Endothelial cell of umbilical vein (primary cell): ENCODE measurements at regions not wholly inside any gene's neighbourhood (a gene's known extent, or its start where the extent isn't known, plus 50 kb on each side); places are given as distances from the start of the nearest gene placed in this dataset.

Experiments
- BruUV-seq: library from RNA; stranded (reverse); fragments of 400-500 nt; replicated peaks from 2 replicates; lab custom pipeline; 2021; lab: Mats Ljungman, UMichigan
- CTCF ChIA-PET: fragments of 300-600, 350-600 bp; sonication (Branson Sonifier 250); formaldehyde crosslinking; loops from one replicate; lab custom pipeline; 2021; ENCODE audit warnings: antibody characterized with exemption, inconsistent platforms; lab: Charles Lee
- POLR2A ChIA-PET: fragments of 300-600, 350-600 bp; sonication (Branson Sonifier 250); formaldehyde crosslinking; loops from one replicate; lab custom pipeline; 2021; ENCODE audit warnings: antibody characterized with exemption, inconsistent platforms; lab: Charles Lee
- DNase-seq: peaks from one replicate; pipeline ENCODE4 v3.0.0-alpha.2; 2011; ENCODE audit warnings: low read depth, low spot score
- FAIRE-seq: peaks from 2 replicates; lab custom pipeline; 2011; peaks lifted over from hg19 to GRCh38; lab: Jason Lieb, UNC
- H2AFZ ChIP-seq: 2 replicates; pipeline ENCODE4 v1.6.0; 2012; ENCODE audit warnings: low read depth, low read length, control low read depth, inconsistent platforms
- H3K27ac ChIP-seq: 2 replicates; pipeline ENCODE4 v1.5.1; 2011; ENCODE audit warnings: low read depth, mild to moderate bottlenecking, control low read depth, low read length, moderate library complexity; ENCODE audit not compliant: insufficient read depth
- H3K27me3 ChIP-seq, 2 experiments: 2 replicates each; pipeline versions ENCODE4 v1.6.0 to v1.6.1; 2011; ENCODE audit warnings: low read length in 2 of 2, mixed read lengths in 1 of 2; ENCODE audit not compliant: control insufficient read depth in 2 of 2, insufficient read depth in 2 of 2
- H3K36me3 ChIP-seq, 2 experiments: 2 replicates in 1 of 2; 3 replicates in 1 of 2; pipeline ENCODE4 v1.5.1; 2011; ENCODE audit warnings: low read length in 2 of 2, mild to moderate bottlenecking in 1 of 2, moderate library complexity in 1 of 2; ENCODE audit not compliant: control insufficient read depth in 2 of 2, insufficient read depth in 2 of 2; ENCODE audit errors: extremely low read depth in 1 of 2
- H3K4me1 ChIP-seq: 3 replicates; pipeline ENCODE4 v1.5.1; 2011; ENCODE audit warnings: mild to moderate bottlenecking, low read length; ENCODE audit not compliant: control insufficient read depth, insufficient read depth; ENCODE audit errors: extremely low read depth
- H3K4me2 ChIP-seq: 2 replicates; pipeline ENCODE4 v1.6.1; 2011; ENCODE audit warnings: low read length, control low read depth, mixed read lengths; ENCODE audit not compliant: insufficient read depth
- H3K4me3 ChIP-seq, 3 experiments: fragments of 200-600 bp in 1 of 3; sonication (generic), shearing (Covaris generic) in 1 of 3; replicated peaks in 1 of 3; 2 replicates each; pipeline ENCODE4 v1.5.1; 2011 to 2016; ENCODE audit warnings: control low read depth in 3 of 3, low read length in 3 of 3, mild to moderate bottlenecking in 2 of 3, inconsistent platforms in 1 of 3, low read depth in 1 of 3, moderate library complexity in 1 of 3; ENCODE audit not compliant: insufficient read depth in 1 of 3
- H3K79me2 ChIP-seq: 2 replicates; pipeline ENCODE4 v1.6.0; 2012; ENCODE audit warnings: low read length, inconsistent platforms; ENCODE audit not compliant: control insufficient read depth, insufficient read depth
- H3K9ac ChIP-seq: replicated peaks from 2 replicates; pipeline ENCODE3; 2011; ENCODE audit warnings: low read length, control low read depth; ENCODE audit not compliant: insufficient read depth; ENCODE audit errors: extremely low read depth
- H3K9me1 ChIP-seq: replicated peaks from 3 replicates; pipeline ENCODE4 v1.6.0; 2011; ENCODE audit warnings: mild to moderate bottlenecking, low read length; ENCODE audit not compliant: control insufficient read depth, insufficient read depth; ENCODE audit errors: extremely low read depth
- H3K9me3 ChIP-seq: replicated peaks from 2 replicates; pipeline ENCODE4 v1.5.1; 2012; ENCODE audit warnings: low read length, inconsistent platforms; ENCODE audit not compliant: control insufficient read depth, insufficient read depth
- H4K20me1 ChIP-seq: replicated peaks from 2 replicates; pipeline ENCODE3; 2011; ENCODE audit warnings: mild to moderate bottlenecking, low read length; ENCODE audit not compliant: control insufficient read depth, insufficient read depth; ENCODE audit errors: extremely low read depth
- EZH2 ChIP-seq: IDR thresholded peaks from 2 replicates; pipeline ENCODE4 v1.6.1; 2012; ENCODE audit warnings: borderline replicate concordance, low read depth, mild to moderate bottlenecking, moderate library complexity, low read length, inconsistent platforms; ENCODE audit not compliant: severe bottlenecking
- FOS ChIP-seq: IDR thresholded peaks from 2 replicates; pipeline ENCODE4 v1.6.1; 2011; ENCODE audit warnings: mild to moderate bottlenecking, low read length, moderate library complexity, borderline replicate concordance; ENCODE audit not compliant: insufficient read depth
- GATA2 ChIP-seq: IDR thresholded peaks from 2 replicates; pipeline ENCODE4 v1.7.0; 2011; ENCODE audit warnings: low read depth, mild to moderate bottlenecking, moderate library complexity, mixed read lengths, low read length; ENCODE audit not compliant: insufficient read length, insufficient read depth
- JUN ChIP-seq: IDR thresholded peaks from 2 replicates; pipeline ENCODE4 v1.6.1; 2011; ENCODE audit warnings: borderline replicate concordance, low read depth; ENCODE audit not compliant: insufficient read length, insufficient read depth
- MYC ChIP-seq: IDR thresholded peaks from one replicate; pipeline ENCODE4 v1.6.1; 2011; ENCODE audit warnings: mild to moderate bottlenecking, low read depth, low read length
- POLR2A ChIP-seq: IDR thresholded peaks from 2 replicates; pipeline ENCODE4 v1.6.1; 2012; ENCODE audit warnings: low read depth, mild to moderate bottlenecking, control low read depth, low read length
- POLR2AphosphoS5 ChIP-seq: IDR thresholded peaks from 2 replicates; pipeline ENCODE4 v1.6.1; 2012; ENCODE audit warnings: low read depth, mild to moderate bottlenecking, control low read depth, low read length, moderate library complexity; ENCODE audit not compliant: insufficient read depth
- dilution Hi-C: fragments of 300-500 bp; cut with MboI; formaldehyde crosslinking; loops from one replicate; pipeline ENCODE4 v1.15.0; 2019; ENCODE audit warnings: low sequenced_read_pairs; ENCODE audit not compliant: extremely low pct_ligation_motif_present
- intact Hi-C: fragments of 100-400 bp; cut with micrococcal nuclease; formaldehyde crosslinking; loops from one replicate; pipeline ENCODE4 v1.10.0; 2022
- TF ChIP-seq, protein P1 (sequence below), 2 donors: IDR thresholded peaks; 1 replicate in 1 of 2; 2 replicates in 1 of 2; pipeline ENCODE4 v1.5.1; 2011; ENCODE audit warnings: low read length in 2 of 2, mild to moderate bottlenecking in 2 of 2, moderate library complexity in 2 of 2, control low read depth in 1 of 2, inconsistent platforms in 1 of 2, low read depth in 1 of 2; ENCODE audit not compliant: insufficient read depth in 1 of 2; ENCODE audit errors: extremely low read depth in 1 of 2
- TF ChIP-seq, protein P2 (sequence below): IDR thresholded peaks from 2 replicates; pipeline ENCODE4 v1.6.1; 2011; ENCODE audit not compliant: insufficient read depth, insufficient read length

- H3K4me3 ChIP-seq, result no peak overlapping the region
- POLR2A ChIA-PET, result no interaction called here
- FAIRE-seq, result no peak
These were observed 525.0 kb downstream of the PTPRU start for GRCh38 chr1:29761159-29761928.

More at GRCh38 chr1:29761159-29761928, 525.0 kb downstream of the PTPRU start:
- DNase-seq, result no peak
- no peaks in the 10 kb centered on the region for H3K36me3 ChIP-seq
- intact Hi-C loops, result no loop called here
- H3K79me2 ChIP-seq, result no peaks in the 10 kb centered on the region
- TF ChIP-seq EZH2 (no peak), JUN (no peak), POLR2A (no peak), GATA2 (no peak), POLR2AphosphoS5 (no peak), FOS (no peak), MYC (no peak)
- TF ChIP-seq, protein P1, sequence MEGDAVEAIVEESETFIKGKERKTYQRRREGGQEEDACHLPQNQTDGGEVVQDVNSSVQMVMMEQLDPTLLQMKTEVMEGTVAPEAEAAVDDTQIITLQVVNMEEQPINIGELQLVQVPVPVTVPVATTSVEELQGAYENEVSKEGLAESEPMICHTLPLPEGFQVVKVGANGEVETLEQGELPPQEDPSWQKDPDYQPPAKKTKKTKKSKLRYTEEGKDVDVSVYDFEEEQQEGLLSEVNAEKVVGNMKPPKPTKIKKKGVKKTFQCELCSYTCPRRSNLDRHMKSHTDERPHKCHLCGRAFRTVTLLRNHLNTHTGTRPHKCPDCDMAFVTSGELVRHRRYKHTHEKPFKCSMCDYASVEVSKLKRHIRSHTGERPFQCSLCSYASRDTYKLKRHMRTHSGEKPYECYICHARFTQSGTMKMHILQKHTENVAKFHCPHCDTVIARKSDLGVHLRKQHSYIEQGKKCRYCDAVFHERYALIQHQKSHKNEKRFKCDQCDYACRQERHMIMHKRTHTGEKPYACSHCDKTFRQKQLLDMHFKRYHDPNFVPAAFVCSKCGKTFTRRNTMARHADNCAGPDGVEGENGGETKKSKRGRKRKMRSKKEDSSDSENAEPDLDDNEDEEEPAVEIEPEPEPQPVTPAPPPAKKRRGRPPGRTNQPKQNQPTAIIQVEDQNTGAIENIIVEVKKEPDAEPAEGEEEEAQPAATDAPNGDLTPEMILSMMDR (IDR thresholded peaks at IDR 0.05; ENCODE audit: extremely low read depth in 1 of 2, insufficient read depth in 1 of 2, low read depth in 1 of 2, low read length in 2 of 2), result no peak
- TF ChIP-seq, protein P2, sequence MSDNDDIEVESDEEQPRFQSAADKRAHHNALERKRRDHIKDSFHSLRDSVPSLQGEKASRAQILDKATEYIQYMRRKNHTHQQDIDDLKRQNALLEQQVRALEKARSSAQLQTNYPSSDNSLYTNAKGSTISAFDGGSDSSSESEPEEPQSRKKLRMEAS, result no peak
- BruUV-seq, result no TSS peak
- H3K9me1 ChIP-seq, result no peaks in the 10 kb centered on the region
- H3K4me1 ChIP-seq, result no peaks in the 10 kb centered on the region
- H3K9ac ChIP-seq, result no peak overlapping the region
- no peak overlapping the region for H3K27ac ChIP-seq
- H3K9me3 ChIP-seq, result no peaks in the 10 kb centered on the region
- H3K27me3 ChIP-seq, result no peaks in the 10 kb centered on the region
- no peak overlapping the region for H3K4me2 ChIP-seq
- no peak overlapping the region for H2AFZ ChIP-seq
- no peaks in the 10 kb centered on the region for H4K20me1 ChIP-seq
- dilution Hi-C loops, result no loop called here
- CTCF ChIA-PET, result no interaction called here
